ENCODE measurements at regions not wholly inside any gene's neighbourhood (a gene's known extent, or its start where the extent isn't known, plus 50 kb on each side); places are given as distances from the start of the nearest gene placed in this dataset.
A peak's percentile ranks its signal among the peaks of the same experiment; 100 is the strongest.
"Not testable (repeated sequence)": the region's sequence is repeated elsewhere in the genome, so short reads cannot be mapped to it uniquely, and the experiment has no call there.

- no peak for DNase-seq (ENCODE audit: low read depth)
Measured at GRCh38 chr9:80673496-80673895, 1015.9 kb downstream of the TLE1 start.

GRCh38 chr9:80665479-80665878 lies 1023.9 kb downstream of the TLE1 start:
- DNase-seq (ENCODE audit: low read depth): no peak

- DNase-seq (ENCODE audit: low read depth): peak; percentile 40
Measured at GRCh38 chr9:80664327-80665210, 1024.8 kb downstream of the TLE1 start.

- DNase-seq (ENCODE audit: low read depth): not testable (repeated sequence)
Measured at GRCh38 chr9:80659751-80660150, 1029.6 kb downstream of the TLE1 start.

GRCh38 chr9:80651044-80651443 lies 1038.3 kb downstream of the TLE1 start:
- peak; percentile 38 for DNase-seq (ENCODE audit: low read depth)

- DNase-seq (ENCODE audit: low read depth): no peak
Measured at GRCh38 chr9:80649496-80649895, 1039.9 kb downstream of the TLE1 start.

GRCh38 chr9:80649001-80649420 lies 1040.3 kb downstream of the TLE1 start:
- DNase-seq (ENCODE audit: low read depth): peak; percentile 58

GRCh38 chr9:80648336-80648735 lies 1041.0 kb downstream of the TLE1 start:
- peak; percentile 15 for DNase-seq (ENCODE audit: low read depth)

GRCh38 chr9:80646211-80646610 lies 1043.1 kb downstream of the TLE1 start:
- no peak for DNase-seq (ENCODE audit: low read depth)

- DNase-seq (ENCODE audit: low read depth): no peak
Measured at GRCh38 chr9:80644044-80644443, 1045.3 kb downstream of the TLE1 start.

- no peak for DNase-seq (ENCODE audit: low read depth)
Measured at GRCh38 chr9:80635065-80635464, 1054.3 kb downstream of the TLE1 start.

GRCh38 chr9:80632041-80632440 lies 1057.3 kb downstream of the TLE1 start:
- DNase-seq (ENCODE audit: low read depth): no peak

GRCh38 chr9:80622508-80622907 lies 1050.7 kb downstream of the TLE4 start:
- no peak for DNase-seq (ENCODE audit: low read depth)

GRCh38 chr9:80619356-80619755 lies 1047.6 kb downstream of the TLE4 start:
- DNase-seq (ENCODE audit: low read depth): no peak

GRCh38 chr9:80615964-80616363 lies 1044.2 kb downstream of the TLE4 start:
- DNase-seq (ENCODE audit: low read depth): no peak

- no peak for DNase-seq (ENCODE audit: low read depth)
Measured at GRCh38 chr9:80605793-80606192, 1034.0 kb downstream of the TLE4 start.

- peak; percentile 15 for DNase-seq (ENCODE audit: low read depth)
Measured at GRCh38 chr9:80605129-80605528, 1033.4 kb downstream of the TLE4 start.

GRCh38 chr9:80602291-80602690 lies 1030.5 kb downstream of the TLE4 start:
- no peak for DNase-seq (ENCODE audit: low read depth)

GRCh38 chr9:80596579-80596978 lies 1024.8 kb downstream of the TLE4 start:
- no peak for DNase-seq (ENCODE audit: low read depth)

- DNase-seq (ENCODE audit: low read depth): no peak
Measured at GRCh38 chr9:80595192-80595591, 1023.4 kb downstream of the TLE4 start.

- DNase-seq (ENCODE audit: low read depth): no peak
Measured at GRCh38 chr9:80592413-80592812, 1020.6 kb downstream of the TLE4 start.

- DNase-seq (ENCODE audit: low read depth): no peak
Measured at GRCh38 chr9:80586786-80587330, 1015.1 kb downstream of the TLE4 start.

GRCh38 chr9:80571953-80572352 lies 1000.2 kb downstream of the TLE4 start:
- DNase-seq (ENCODE audit: low read depth): no peak
